LNCAP (cell line): ENCODE measurements at regions not wholly inside any gene's neighbourhood (a gene's known extent, or its start where the extent isn't known, plus 50 kb on each side); places are given as distances from the start of the nearest gene placed in this dataset.

ENCODE experiments used
- TF ChIP-seq, protein P1 (sequence below): fragments of 450-650 bp; IDR thresholded peaks from 2 replicates; pipeline ENCODE4 v1.5.1; 2017; ENCODE audit warnings: mild to moderate bottlenecking

DNA sequence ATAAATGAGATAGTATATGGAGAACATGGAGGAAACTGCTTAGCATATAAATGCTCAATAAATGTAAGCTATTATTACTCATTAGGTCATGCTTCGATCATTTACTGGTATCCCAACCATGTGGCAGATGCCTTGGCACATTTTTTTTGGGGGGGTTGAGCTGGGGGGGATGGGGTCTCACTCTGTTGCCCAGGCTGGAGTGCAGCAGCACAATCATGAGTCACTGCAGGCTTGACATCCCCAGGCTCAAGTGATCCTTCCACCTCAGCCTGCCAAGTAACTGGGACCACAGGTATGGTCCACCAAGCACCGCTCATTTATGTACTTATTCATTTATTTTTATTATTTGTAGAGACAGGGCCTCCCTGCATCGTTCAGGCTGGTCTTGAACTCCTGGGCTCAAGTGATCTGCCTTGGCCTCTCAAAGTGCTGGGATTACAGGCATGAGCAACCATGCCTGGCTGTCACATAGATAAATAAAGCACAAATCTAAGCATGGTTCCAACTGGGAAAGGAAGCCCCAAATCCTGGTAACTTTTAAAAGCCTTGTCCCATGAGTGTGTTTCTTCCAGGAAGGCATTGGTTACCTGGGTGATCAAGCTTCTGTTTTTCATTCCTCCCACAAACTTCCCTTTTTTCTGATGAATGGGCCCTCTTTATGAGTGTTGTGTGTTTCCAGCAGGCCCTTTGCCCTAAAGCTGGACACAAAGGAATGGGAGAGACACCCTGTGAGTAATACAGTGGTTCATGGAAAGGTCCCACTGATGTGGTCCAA is 147.4 kb upstream of the UMPS start:
- TF ChIP-seq, protein P1, sequence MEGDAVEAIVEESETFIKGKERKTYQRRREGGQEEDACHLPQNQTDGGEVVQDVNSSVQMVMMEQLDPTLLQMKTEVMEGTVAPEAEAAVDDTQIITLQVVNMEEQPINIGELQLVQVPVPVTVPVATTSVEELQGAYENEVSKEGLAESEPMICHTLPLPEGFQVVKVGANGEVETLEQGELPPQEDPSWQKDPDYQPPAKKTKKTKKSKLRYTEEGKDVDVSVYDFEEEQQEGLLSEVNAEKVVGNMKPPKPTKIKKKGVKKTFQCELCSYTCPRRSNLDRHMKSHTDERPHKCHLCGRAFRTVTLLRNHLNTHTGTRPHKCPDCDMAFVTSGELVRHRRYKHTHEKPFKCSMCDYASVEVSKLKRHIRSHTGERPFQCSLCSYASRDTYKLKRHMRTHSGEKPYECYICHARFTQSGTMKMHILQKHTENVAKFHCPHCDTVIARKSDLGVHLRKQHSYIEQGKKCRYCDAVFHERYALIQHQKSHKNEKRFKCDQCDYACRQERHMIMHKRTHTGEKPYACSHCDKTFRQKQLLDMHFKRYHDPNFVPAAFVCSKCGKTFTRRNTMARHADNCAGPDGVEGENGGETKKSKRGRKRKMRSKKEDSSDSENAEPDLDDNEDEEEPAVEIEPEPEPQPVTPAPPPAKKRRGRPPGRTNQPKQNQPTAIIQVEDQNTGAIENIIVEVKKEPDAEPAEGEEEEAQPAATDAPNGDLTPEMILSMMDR = no peak

DNA sequence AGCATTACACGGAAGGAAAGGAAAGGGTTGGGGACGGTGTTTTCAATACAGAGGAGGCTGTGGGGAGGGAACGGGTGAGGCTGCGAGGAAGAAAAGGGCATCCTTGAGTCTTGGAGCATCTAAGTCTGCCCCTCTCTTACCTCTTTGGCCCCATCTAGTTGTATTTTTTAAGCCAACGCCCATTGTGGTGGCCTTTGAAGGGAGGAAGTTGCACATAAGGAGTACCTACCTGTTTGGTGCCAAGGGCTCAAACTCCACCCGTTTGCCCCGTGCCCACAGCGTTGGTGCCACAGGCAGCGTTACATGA is 146.1 kb upstream of the UMPS start:
- TF ChIP-seq, protein P1 = no peak

DNA sequence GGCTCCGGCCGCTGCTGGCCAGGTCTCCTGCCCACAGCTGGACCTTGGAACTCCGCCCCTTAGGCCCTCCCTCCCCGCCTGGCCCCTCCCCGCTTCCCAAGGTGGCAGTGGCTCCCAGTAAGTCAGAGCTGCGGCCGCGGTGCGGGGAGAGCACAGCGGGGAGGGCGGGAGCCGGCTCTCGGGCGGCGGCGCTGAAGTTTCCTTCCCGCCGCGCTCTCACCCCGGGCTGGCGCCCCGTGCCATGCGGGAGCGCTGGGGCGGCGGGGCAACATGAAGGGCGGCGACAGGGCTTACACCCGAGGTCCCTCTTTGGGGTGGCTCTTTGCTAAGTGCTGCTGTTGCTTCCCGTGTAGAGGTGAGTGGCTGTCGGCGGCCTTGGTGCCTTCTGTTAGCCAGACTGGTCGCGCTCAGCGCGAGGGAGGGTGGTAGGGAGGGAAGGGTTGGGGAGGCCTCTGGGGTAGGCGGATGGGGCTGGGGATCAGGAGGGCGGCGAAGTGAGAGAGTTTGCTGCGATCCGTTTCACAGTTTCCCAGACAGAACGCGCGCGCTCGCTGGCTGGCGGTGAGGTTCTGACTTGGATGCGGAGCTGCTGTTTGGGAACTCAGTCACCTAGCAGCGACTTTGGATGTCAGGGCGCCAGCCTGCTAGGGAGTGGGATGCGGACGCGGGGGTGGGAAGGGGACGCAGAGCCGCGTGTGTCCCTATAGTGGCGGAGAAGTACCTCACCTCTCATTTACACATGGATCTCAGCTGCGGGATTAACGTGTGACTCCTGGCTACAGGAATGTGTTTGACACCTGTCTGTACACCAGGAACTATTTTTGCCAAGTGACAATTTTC is 145.5 kb upstream of the UMPS start:
- TF ChIP-seq, protein P1 = no peak

DNA sequence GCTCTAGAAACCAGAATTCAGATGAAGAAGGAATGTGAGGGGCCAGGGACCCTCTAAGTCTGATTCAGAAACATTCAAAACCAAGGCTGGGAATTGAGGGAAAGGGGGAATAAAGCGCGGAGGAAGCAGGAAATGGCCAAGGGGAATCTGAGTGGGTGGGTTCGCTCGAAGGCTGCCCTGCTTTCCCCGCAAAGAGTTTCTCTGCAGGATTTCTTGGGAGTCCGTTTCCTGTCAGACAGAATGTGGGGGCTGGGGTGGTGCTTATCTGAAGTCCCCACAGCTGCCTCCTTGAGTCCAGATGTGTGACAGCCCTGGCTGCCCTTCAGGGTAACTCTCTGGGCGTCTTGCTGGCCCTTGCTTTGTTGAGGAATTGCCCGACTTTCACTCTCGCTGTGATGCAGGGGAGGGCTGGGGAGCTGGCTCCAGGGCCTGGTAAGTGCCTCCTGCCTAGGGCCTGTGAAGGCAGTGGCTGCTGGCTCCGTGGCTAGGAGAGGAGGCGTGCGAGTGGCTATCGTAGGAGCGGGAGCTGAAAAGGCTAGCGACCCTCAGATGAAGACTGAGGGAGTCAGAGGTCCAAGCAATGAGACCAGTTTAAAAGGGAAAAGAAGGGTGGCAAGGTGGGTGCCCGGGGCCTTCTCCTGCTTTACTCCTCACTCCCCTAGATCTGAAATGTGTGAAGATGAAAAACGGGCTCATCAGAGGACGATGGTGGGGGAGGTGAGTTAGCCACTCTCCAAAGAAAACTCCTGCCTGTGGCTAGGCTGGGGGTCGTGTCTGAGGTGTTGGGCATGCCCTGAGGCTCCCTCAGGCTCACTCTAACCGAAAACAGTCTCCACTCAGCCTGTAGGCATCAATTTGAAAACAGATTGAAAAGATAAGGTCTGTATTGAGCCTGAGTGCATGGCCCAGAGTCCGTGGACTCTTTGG is 143.9 kb upstream of the UMPS start:
- TF ChIP-seq, protein P1 = no peak

DNA sequence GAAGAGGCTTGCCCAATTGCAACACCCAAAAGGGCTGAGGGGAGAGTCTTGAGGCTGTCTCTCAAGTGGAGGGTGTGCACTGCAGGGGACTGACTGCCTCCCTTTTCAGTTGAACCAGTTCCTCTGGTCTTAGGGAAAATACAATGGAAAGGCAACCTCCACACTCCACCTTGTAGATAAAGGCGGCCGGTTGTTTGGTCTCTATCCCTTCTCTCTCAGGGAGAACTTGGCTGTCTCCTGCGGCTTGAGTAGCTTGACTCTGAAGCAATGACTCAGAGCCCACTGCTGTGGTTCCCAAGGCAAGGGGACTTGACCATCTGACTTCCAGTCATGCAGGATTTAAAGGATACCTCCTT is 143.2 kb upstream of the UMPS start:
- TF ChIP-seq, protein P1 = no peak

DNA sequence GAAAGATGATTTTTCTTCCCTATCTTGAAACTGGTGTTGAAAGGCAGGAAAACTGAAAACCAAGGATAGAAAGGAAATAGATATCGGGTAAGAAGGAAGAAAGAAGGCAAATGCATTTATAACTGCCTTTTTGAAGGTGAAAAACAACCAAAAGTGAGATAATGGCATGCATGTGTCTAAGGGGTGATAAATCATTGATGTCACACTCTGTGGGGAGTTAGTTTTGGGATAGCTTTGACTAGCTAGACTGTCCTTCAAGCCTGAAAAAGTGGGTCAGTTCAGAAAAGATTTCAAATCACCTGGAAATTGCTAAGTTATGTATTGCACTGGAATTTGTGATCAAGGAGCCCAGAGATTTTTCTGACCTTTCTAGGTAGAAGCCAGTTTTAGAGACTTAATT is 142.2 kb upstream of the UMPS start:
- TF ChIP-seq, protein P1 = no peak

DNA sequence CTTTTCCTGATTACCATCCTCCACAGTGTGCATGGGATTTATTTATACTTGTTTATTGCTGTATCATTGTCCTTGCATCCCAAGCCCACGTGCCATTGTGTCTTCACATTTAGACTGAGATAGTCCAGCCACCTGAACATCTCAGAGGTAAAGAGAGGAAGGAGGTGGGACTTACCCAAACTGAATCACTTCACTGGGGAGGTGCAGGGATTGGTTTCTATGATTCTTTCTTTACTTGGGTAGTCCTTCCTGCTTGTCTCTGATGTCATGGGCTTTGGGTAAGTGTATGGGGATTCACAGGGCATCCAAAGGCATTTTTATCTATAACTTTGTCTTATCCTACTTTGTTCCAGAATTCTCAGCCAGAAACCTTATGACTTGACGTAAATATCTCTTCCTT is 141.5 kb upstream of the UMPS start:
- TF ChIP-seq, protein P1 = no peak
